ENCODE measurements at regions not wholly inside any gene's neighbourhood (a gene's known extent, or its start where the extent isn't known, plus 50 kb on each side); places are given as distances from the start of the nearest gene placed in this dataset.

DNA sequence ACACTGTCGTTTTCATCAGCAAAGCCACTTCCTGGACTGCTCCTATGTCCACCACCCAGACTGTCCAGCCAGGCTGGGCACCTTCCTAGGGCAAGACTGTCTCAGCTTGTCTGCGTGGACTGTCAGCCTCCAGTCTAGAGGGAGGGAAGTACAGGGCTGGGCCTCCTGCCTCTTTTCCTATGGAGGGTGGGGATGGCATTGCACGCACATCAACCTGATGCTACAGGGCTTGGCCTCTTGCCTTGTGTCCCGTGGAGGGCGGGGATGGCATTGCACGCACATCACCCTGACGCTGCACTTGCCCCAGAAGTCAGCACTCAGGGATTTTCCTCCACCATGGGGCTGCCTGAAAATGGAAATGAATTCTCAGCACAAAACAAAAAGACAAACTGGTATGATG lies 304.2 kb upstream of the CDH4 start:
- H3K9me3 ChIP-seq (ENCODE audit: insufficient read depth, low read depth, low read length) = peaks cover 7% of the 10 kb centered on the region
- no peak overlapping the region for H3K4me3 ChIP-seq (ENCODE audit: low read depth, low read length)
- no peak overlapping the region for H3K18ac ChIP-seq (ENCODE audit: low read length)
- H3K4me2 ChIP-seq (ENCODE audit: low read length) = no peak overlapping the region
- H4K8ac ChIP-seq (ENCODE audit: low read depth, low read length) = no peak overlapping the region
- no peak overlapping the region for H2BK12ac ChIP-seq (ENCODE audit: low read length)
- no CpG with 5 or more reads among the region's 7 CpGs for WGBS (ENCODE audit: extremely low coverage, insufficient coverage, insufficient read length)
- H2AFZ ChIP-seq (ENCODE audit: insufficient read depth, low read length, poor library complexity) = no peak overlapping the region
- H4K12ac ChIP-seq (ENCODE audit: low read depth, low read length) = no peak overlapping the region
- H3K79me2 ChIP-seq (ENCODE audit: control insufficient read depth, insufficient read depth, low read length, poor library complexity) = no peaks in the 10 kb centered on the region
- no peak overlapping the region for H3K4ac ChIP-seq (ENCODE audit: low read depth, low read length)
- no peak for DNase-seq
- H3K14ac ChIP-seq (ENCODE audit: low read length) = no peak overlapping the region
- no peak overlapping the region for H2BK120ac ChIP-seq (ENCODE audit: insufficient read depth, low read length, poor library complexity)
- no peak overlapping the region for H2AK5ac ChIP-seq (ENCODE audit: low read length)
- H3K4me1 ChIP-seq (ENCODE audit: control insufficient read depth in 1 of 2, insufficient read depth in 2 of 2, low read length in 2 of 2) = no peaks in the 10 kb centered on the region
- H3K9ac ChIP-seq (ENCODE audit: low read length) = no peak overlapping the region
- no peak overlapping the region for H3K27ac ChIP-seq (ENCODE audit: low read depth, low read length)
- H3K23ac ChIP-seq (ENCODE audit: low read length) = no peak overlapping the region
- no peak overlapping the region for H2BK5ac ChIP-seq (ENCODE audit: low read depth, low read length, poor library complexity)
- H3K79me1 ChIP-seq (ENCODE audit: low read length) = no peaks in the 10 kb centered on the region
- no peaks in the 10 kb centered on the region for H3K36me3 ChIP-seq (ENCODE audit: control insufficient read depth in 1 of 2, insufficient read depth in 2 of 2, low read length in 2 of 2)
- no peak overlapping the region for H4K91ac ChIP-seq (ENCODE audit: low read depth, low read length)
- H3K27me3 ChIP-seq (ENCODE audit: insufficient read depth, low read length) = no peaks in the 10 kb centered on the region

DNA sequence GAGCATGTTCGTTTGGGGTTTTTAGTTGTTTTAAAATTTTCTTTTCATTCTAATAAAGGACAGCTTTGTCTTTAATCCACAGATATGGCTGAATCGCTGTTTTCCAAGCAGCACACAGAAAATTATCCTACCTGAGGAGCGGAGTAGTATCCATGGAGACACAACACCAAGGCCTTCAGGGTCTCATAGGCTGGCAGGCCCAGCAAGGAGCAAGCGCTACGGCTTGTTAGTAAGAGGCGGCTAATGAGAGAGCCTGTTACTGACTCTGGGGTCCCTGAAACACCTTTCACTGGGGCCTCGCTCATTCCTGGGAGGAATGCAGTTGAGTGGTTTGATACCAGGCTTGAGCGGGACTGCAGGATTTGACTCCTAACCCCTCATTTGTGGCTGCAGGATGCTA lies 303.8 kb upstream of the CDH4 start:
- H4K8ac ChIP-seq (ENCODE audit: low read depth, low read length) = no peak overlapping the region
- no peak overlapping the region for H3K4me2 ChIP-seq (ENCODE audit: low read length)
- no peak overlapping the region for H3K14ac ChIP-seq (ENCODE audit: low read length)
- no peaks in the 10 kb centered on the region for H3K79me1 ChIP-seq (ENCODE audit: low read length)
- no peak overlapping the region for H2AFZ ChIP-seq (ENCODE audit: insufficient read depth, low read length, poor library complexity)
- no peak overlapping the region for H3K23ac ChIP-seq (ENCODE audit: low read length)
- peaks cover 7% of the 10 kb centered on the region for H3K9me3 ChIP-seq (ENCODE audit: insufficient read depth, low read depth, low read length)
- H3K18ac ChIP-seq (ENCODE audit: low read length) = no peak overlapping the region
- no peak overlapping the region for H3K4me3 ChIP-seq (ENCODE audit: low read depth, low read length)
- no peaks in the 10 kb centered on the region for H3K4me1 ChIP-seq (ENCODE audit: control insufficient read depth in 1 of 2, insufficient read depth in 2 of 2, low read length in 2 of 2)
- H3K36me3 ChIP-seq (ENCODE audit: control insufficient read depth in 1 of 2, insufficient read depth in 2 of 2, low read length in 2 of 2) = no peaks in the 10 kb centered on the region
- no peaks in the 10 kb centered on the region for H3K27me3 ChIP-seq (ENCODE audit: insufficient read depth, low read length)
- no peak overlapping the region for H4K91ac ChIP-seq (ENCODE audit: low read depth, low read length)
- H2BK120ac ChIP-seq (ENCODE audit: insufficient read depth, low read length, poor library complexity) = no peak overlapping the region
- H2BK5ac ChIP-seq (ENCODE audit: low read depth, low read length, poor library complexity) = no peak overlapping the region
- H3K27ac ChIP-seq (ENCODE audit: low read depth, low read length) = no peak overlapping the region
- H2BK12ac ChIP-seq (ENCODE audit: low read length) = no peak overlapping the region
- no peak for DNase-seq
- no peak overlapping the region for H3K9ac ChIP-seq (ENCODE audit: low read length)
- H4K12ac ChIP-seq (ENCODE audit: low read depth, low read length) = no peak overlapping the region
- H3K79me2 ChIP-seq (ENCODE audit: control insufficient read depth, insufficient read depth, low read length, poor library complexity) = no peaks in the 10 kb centered on the region
- WGBS (ENCODE audit: extremely low coverage, insufficient coverage, insufficient read length) = no CpG with 5 or more reads among the region's 8 CpGs
- H3K4ac ChIP-seq (ENCODE audit: low read depth, low read length) = no peak overlapping the region
- no peak overlapping the region for H2AK5ac ChIP-seq (ENCODE audit: low read length)

DNA sequence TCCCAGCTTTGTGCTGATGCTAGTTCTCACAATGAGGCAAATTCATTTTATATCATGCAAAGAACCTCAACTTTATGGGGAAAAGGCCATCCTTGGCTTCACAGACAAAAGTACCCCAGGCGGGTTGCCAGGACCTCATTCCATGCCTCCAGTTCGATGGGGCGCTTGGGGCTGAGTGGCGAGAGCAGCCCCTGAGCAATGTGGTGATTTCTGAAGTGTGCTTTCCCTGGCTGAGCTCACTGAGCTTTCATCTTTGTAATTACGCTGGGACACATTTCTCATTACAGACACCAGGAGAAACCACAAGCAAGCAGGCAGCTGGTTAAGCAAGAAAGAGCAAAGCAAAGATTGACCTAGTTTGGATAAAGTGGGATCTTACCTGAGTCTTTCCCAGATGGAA lies 301.5 kb upstream of the CDH4 start:
- Histone ChIP-seq H2AFZ (ENCODE audit: insufficient read depth, low read length, poor library complexity) (no peak overlapping the region), H3K79me1 (ENCODE audit: low read length) (no peaks in the 10 kb centered on the region), H4K91ac (ENCODE audit: low read depth, low read length) (no peak overlapping the region), H3K18ac (ENCODE audit: low read length) (no peak overlapping the region), H2AK5ac (ENCODE audit: low read length) (no peak overlapping the region), H4K12ac (ENCODE audit: low read depth, low read length) (no peak overlapping the region), H4K8ac (ENCODE audit: low read depth, low read length) (no peak overlapping the region), H2BK12ac (ENCODE audit: low read length) (no peak overlapping the region), H3K23ac (ENCODE audit: low read length) (no peak overlapping the region), H3K4me2 (ENCODE audit: low read length) (no peak overlapping the region), H3K27me3 (ENCODE audit: insufficient read depth, low read length) (no peaks in the 10 kb centered on the region), H2BK120ac (ENCODE audit: insufficient read depth, low read length, poor library complexity) (no peak overlapping the region), H3K4ac (ENCODE audit: low read depth, low read length) (no peak overlapping the region), H3K36me3 (ENCODE audit: control insufficient read depth in 1 of 2, insufficient read depth in 2 of 2, low read length in 2 of 2) (no peaks in the 10 kb centered on the region), H3K4me3 (ENCODE audit: low read depth, low read length) (no peak overlapping the region), H3K4me1 (ENCODE audit: control insufficient read depth in 1 of 2, insufficient read depth in 2 of 2, low read length in 2 of 2) (no peaks in the 10 kb centered on the region), H3K9me3 (ENCODE audit: insufficient read depth, low read depth, low read length) (peaks cover 7% of the 10 kb centered on the region), H3K9ac (ENCODE audit: low read length) (no peak overlapping the region), H3K14ac (ENCODE audit: low read length) (no peak overlapping the region), H3K27ac (ENCODE audit: low read depth, low read length) (no peak overlapping the region), H3K79me2 (ENCODE audit: control insufficient read depth, insufficient read depth, low read length, poor library complexity) (no peaks in the 10 kb centered on the region), H2BK5ac (ENCODE audit: low read depth, low read length, poor library complexity) (no peak overlapping the region)
- no CpG with 5 or more reads among the region's 5 CpGs for WGBS (ENCODE audit: extremely low coverage, insufficient coverage, insufficient read length)
- DNase-seq = no peak

DNA sequence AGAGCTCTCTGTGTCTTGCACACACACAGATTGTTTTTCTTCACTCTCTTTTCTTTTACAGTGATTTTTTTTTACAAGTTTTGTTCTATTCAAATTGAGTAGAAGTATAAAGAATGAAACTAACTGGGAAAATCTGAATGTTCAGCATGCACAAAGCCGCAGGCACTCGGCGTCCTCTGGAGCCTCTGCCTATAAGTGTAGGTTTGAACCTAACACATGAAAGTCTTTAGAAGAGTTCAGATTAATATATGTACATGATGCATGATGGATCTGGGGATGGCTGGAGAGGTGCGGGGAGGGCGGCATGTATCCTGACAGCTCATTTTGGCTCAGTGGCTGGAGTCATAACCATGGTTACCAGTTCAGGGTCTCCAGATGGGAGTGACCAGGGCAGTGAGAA lies 301.1 kb upstream of the CDH4 start:
- H3K36me3 ChIP-seq (ENCODE audit: control insufficient read depth in 1 of 2, insufficient read depth in 2 of 2, low read length in 2 of 2) = no peaks in the 10 kb centered on the region
- H2BK120ac ChIP-seq (ENCODE audit: insufficient read depth, low read length, poor library complexity) = no peak overlapping the region
- no peak overlapping the region for H2AK5ac ChIP-seq (ENCODE audit: low read length)
- H3K9me3 ChIP-seq (ENCODE audit: insufficient read depth, low read depth, low read length) = peaks cover 4% of the 10 kb centered on the region
- no peaks in the 10 kb centered on the region for H3K79me2 ChIP-seq (ENCODE audit: control insufficient read depth, insufficient read depth, low read length, poor library complexity)
- WGBS (ENCODE audit: extremely low coverage, insufficient coverage, insufficient read length) = no CpG with 5 or more reads among the region's 5 CpGs
- no peak overlapping the region for H4K8ac ChIP-seq (ENCODE audit: low read depth, low read length)
- H2BK5ac ChIP-seq (ENCODE audit: low read depth, low read length, poor library complexity) = no peak overlapping the region
- H3K14ac ChIP-seq (ENCODE audit: low read length) = no peak overlapping the region
- no peak overlapping the region for H3K4me2 ChIP-seq (ENCODE audit: low read length)
- no peak overlapping the region for H4K12ac ChIP-seq (ENCODE audit: low read depth, low read length)
- no peak overlapping the region for H3K27ac ChIP-seq (ENCODE audit: low read depth, low read length)
- H3K9ac ChIP-seq (ENCODE audit: low read length) = no peak overlapping the region
- H3K4me3 ChIP-seq (ENCODE audit: low read depth, low read length) = no peak overlapping the region
- H2AFZ ChIP-seq (ENCODE audit: insufficient read depth, low read length, poor library complexity) = no peak overlapping the region
- no peak for DNase-seq
- H3K23ac ChIP-seq (ENCODE audit: low read length) = no peak overlapping the region
- H3K27me3 ChIP-seq (ENCODE audit: insufficient read depth, low read length) = no peaks in the 10 kb centered on the region
- no peak overlapping the region for H3K4ac ChIP-seq (ENCODE audit: low read depth, low read length)
- H3K4me1 ChIP-seq (ENCODE audit: control insufficient read depth in 1 of 2, insufficient read depth in 2 of 2, low read length in 2 of 2) = no peaks in the 10 kb centered on the region
- no peak overlapping the region for H3K18ac ChIP-seq (ENCODE audit: low read length)
- H4K91ac ChIP-seq (ENCODE audit: low read depth, low read length) = no peak overlapping the region
- H3K79me1 ChIP-seq (ENCODE audit: low read length) = no peaks in the 10 kb centered on the region
- H2BK12ac ChIP-seq (ENCODE audit: low read length) = no peak overlapping the region
